HEK293 (cell line): ENCODE measurements at regions not wholly inside any gene's neighbourhood (a gene's known extent, or its start where the extent isn't known, plus 50 kb on each side); places are given as distances from the start of the nearest gene placed in this dataset.

Experiments used
- ZNF133 ChIP-seq: fragments of 450-650 bp; formaldehyde crosslinking; IDR thresholded peaks from 2 replicates; pipeline ENCODE4 v1.5.1; 2016; ENCODE audit warnings: missing biosample characterization, missing genetic modification characterization
- ZNF510 ChIP-seq: fragments of 450-650 bp; formaldehyde crosslinking; IDR thresholded peaks from 2 replicates; pipeline ENCODE4 v1.5.1; 2018; ENCODE audit warnings: mild to moderate bottlenecking, missing genetic modification characterization, missing biosample characterization; ENCODE audit not compliant: insufficient replicate concordance
- ZNF544 ChIP-seq: fragments of 450-650 bp; formaldehyde crosslinking; IDR thresholded peaks from 2 replicates; pipeline ENCODE4 v1.5.0; 2017; ENCODE audit warnings: missing biosample characterization, missing genetic modification characterization
- ZNF626 ChIP-seq: fragments of 450-650 bp; sonication (Bioruptor Pico); formaldehyde crosslinking; IDR thresholded peaks from 2 replicates; pipeline ENCODE4 v1.5.1; 2018; ENCODE audit warnings: missing biosample characterization, missing genetic modification characterization, inconsistent platforms
- ZNF837 ChIP-seq: fragments of 450-650 bp; formaldehyde crosslinking; IDR thresholded peaks from 2 replicates; pipeline ENCODE4 v1.5.1; 2016; ENCODE audit warnings: missing biosample characterization, missing genetic modification characterization
- ZSCAN30 ChIP-seq: fragments of 450-650 bp; IDR thresholded peaks from 2 replicates; pipeline ENCODE4 v1.5.1; 2018; ENCODE audit warnings: missing biosample characterization, mild to moderate bottlenecking, missing genetic modification characterization, moderate library complexity
- TF ChIP-seq, protein P1 (sequence below): fragments of 450-650 bp; formaldehyde crosslinking; IDR thresholded peaks from 2 replicates; pipeline ENCODE4 v1.5.1; 2016; ENCODE audit warnings: missing biosample characterization, missing genetic modification characterization

- TF ChIP-seq ZNF837 (tag by site-specific recombination) (no peak), ZSCAN30 (tag by site-specific recombination) (no peak), ZNF626 (no peak), ZNF544 (tag by site-specific recombination) (no peak), ZNF133 (tag by site-specific recombination) (no peak), ZNF510 (tag by site-specific recombination) (no peak)
- TF ChIP-seq, protein P1, sequence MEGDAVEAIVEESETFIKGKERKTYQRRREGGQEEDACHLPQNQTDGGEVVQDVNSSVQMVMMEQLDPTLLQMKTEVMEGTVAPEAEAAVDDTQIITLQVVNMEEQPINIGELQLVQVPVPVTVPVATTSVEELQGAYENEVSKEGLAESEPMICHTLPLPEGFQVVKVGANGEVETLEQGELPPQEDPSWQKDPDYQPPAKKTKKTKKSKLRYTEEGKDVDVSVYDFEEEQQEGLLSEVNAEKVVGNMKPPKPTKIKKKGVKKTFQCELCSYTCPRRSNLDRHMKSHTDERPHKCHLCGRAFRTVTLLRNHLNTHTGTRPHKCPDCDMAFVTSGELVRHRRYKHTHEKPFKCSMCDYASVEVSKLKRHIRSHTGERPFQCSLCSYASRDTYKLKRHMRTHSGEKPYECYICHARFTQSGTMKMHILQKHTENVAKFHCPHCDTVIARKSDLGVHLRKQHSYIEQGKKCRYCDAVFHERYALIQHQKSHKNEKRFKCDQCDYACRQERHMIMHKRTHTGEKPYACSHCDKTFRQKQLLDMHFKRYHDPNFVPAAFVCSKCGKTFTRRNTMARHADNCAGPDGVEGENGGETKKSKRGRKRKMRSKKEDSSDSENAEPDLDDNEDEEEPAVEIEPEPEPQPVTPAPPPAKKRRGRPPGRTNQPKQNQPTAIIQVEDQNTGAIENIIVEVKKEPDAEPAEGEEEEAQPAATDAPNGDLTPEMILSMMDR: no peak
These were observed 269.5 kb upstream of the ARID1B start for GRCh38 chr6:156507656-156508055.
